HCT116 (cell line): ENCODE measurements at regions not wholly inside any gene's neighbourhood (a gene's known extent, or its start where the extent isn't known, plus 50 kb on each side); places are given as distances from the start of the nearest gene placed in this dataset.

Source experiments
- ATAC-seq: fragments of 200-7000 bp; cut with Tn5 transposase; 2 replicates; pipeline ENCODE4 v1.9.1; 2020; ENCODE audit warnings: mild to moderate bottlenecking, moderate library complexity
- BruUV-seq: library from RNA; stranded (reverse); fragments of 400-500 nt; replicated peaks from 2 replicates; lab custom pipeline; 2021; lab: Mats Ljungman, UMichigan
- CTCF ChIA-PET: fragments of 300-600 bp; sonication (Branson Sonifier 250); formaldehyde crosslinking; loops from one replicate; lab custom pipeline; 2021; ENCODE audit warnings: antibody characterized with exemption; lab: Charles Lee
- POLR2A ChIA-PET: fragments of 300-600, 350-600 bp; sonication (Branson Sonifier 250); formaldehyde crosslinking; loops from one replicate; lab custom pipeline; 2021; ENCODE audit warnings: antibody characterized with exemption; lab: Charles Lee
- RAD21 ChIA-PET, 2 experiments: fragments of 300-600 bp; sonication (Branson Sonifier 250); formaldehyde crosslinking; loops; one replicate each; lab custom pipeline; 2023; ENCODE audit warnings: low total read pairs in 2 of 2; ENCODE audit not compliant: uncharacterized antibody in 2 of 2, unreplicated experiment in 2 of 2, low non-redundant PET in 1 of 2; lab: Charles Lee
- DNase-seq: peaks from one replicate; pipeline ENCODE4 v3.0.0-alpha.2; 2010; ENCODE audit warnings: low read depth, low spot score
- H2AFZ ChIP-seq: fragments of 200-600 bp; shearing (Covaris generic), sonication (generic); 2 replicates; pipeline ENCODE4 v1.6.1; 2017; ENCODE audit warnings: low read depth, mixed run types, mixed read lengths, antibody characterized with exemption, low read length; ENCODE audit not compliant: poor library complexity, severe bottlenecking
- H3K27ac ChIP-seq: 2 replicates; pipeline ENCODE4 v1.5.1; 2012; ENCODE audit warnings: low read depth, low read length
- H3K27me3 ChIP-seq: fragments of 200-600 bp; sonication (generic); 2 replicates; pipeline ENCODE4 v1.6.1; 2016; ENCODE audit warnings: mixed run types, low read length, mixed read lengths; ENCODE audit not compliant: insufficient read depth
- H3K36me3 ChIP-seq, 2 experiments: fragments of 200-500 bp in 1 of 2; fragments of 200-600 bp in 1 of 2; sonication (Bioruptor generic) in 1 of 2; sonication (generic) in 1 of 2; 2 replicates each; pipeline versions ENCODE4 v1.5.1 to v1.6.1; 2014 to 2016; ENCODE audit warnings: low read length in 2 of 2, inconsistent platforms in 1 of 2, mixed read lengths in 1 of 2, mixed run types in 1 of 2; ENCODE audit not compliant: insufficient read depth in 2 of 2, control insufficient read depth in 1 of 2
- H3K4me1 ChIP-seq, 2 experiments: fragments of 200-600 bp in 1 of 2; sonication (generic) in 1 of 2; 2 replicates each; pipeline versions ENCODE4 v1.5.1 to v1.6.1; 2012 to 2017; ENCODE audit warnings: low read length in 2 of 2, inconsistent platforms in 1 of 2, mild to moderate bottlenecking in 1 of 2, mixed read lengths in 1 of 2, mixed run types in 1 of 2, moderate library complexity in 1 of 2; ENCODE audit not compliant: insufficient read depth in 2 of 2, control insufficient read depth in 1 of 2
- H3K4me2 ChIP-seq: fragments of 200-600 bp; sonication (generic); 2 replicates; pipeline ENCODE4 v1.6.1; 2017; ENCODE audit warnings: mixed run types, low read length, mixed read lengths
- H3K4me3 ChIP-seq, 2 experiments: fragments of 200-600 bp in 1 of 2; sonication (generic) in 1 of 2; replicated peaks in 1 of 2; 2 replicates each; pipeline ENCODE4 v1.5.1; 2011 to 2016; ENCODE audit warnings: low read length in 2 of 2, control low read depth in 1 of 2, low read depth in 1 of 2, mild to moderate bottlenecking in 1 of 2, mixed read lengths in 1 of 2, mixed run types in 1 of 2
- H3K79me2 ChIP-seq: fragments of 200-600 bp; sonication (generic); 2 replicates; pipeline ENCODE4 v1.6.1; 2017; ENCODE audit warnings: mild to moderate bottlenecking, mixed run types, low read length, moderate library complexity, mixed read lengths; ENCODE audit not compliant: insufficient read depth
- H3K9ac ChIP-seq: fragments of 200-600 bp; sonication (generic); 2 replicates; pipeline ENCODE4 v1.6.1; 2016; ENCODE audit warnings: low read length, mixed read lengths
- H3K9me2 ChIP-seq: fragments of 200-600 bp; sonication (generic), shearing (Covaris generic); 2 replicates; pipeline ENCODE4 v1.6.1; 2017; ENCODE audit warnings: mixed run types, mild to moderate bottlenecking, moderate library complexity; ENCODE audit not compliant: insufficient read depth
- H3K9me3 ChIP-seq, 2 experiments: fragments of 200-500 bp in 1 of 2; fragments of 200-600 bp in 1 of 2; sonication (Bioruptor generic) in 1 of 2; sonication (generic) in 1 of 2; 2 replicates each; pipeline ENCODE4 v1.6.1; 2014 to 2017; ENCODE audit warnings: low read length in 2 of 2, mixed read lengths in 2 of 2, inconsistent platforms in 1 of 2, low read depth in 1 of 2, mild to moderate bottlenecking in 1 of 2, mixed run types in 1 of 2, moderate library complexity in 1 of 2; ENCODE audit not compliant: control insufficient read depth in 1 of 2, insufficient read depth in 1 of 2
- H4K20me1 ChIP-seq: fragments of 200-600 bp; sonication (generic), shearing (Covaris generic); 2 replicates; pipeline ENCODE4 v1.6.1; 2017; ENCODE audit warnings: mixed run types, mild to moderate bottlenecking, moderate library complexity; ENCODE audit not compliant: insufficient read depth
- ATF3 ChIP-seq: IDR thresholded peaks from 2 replicates; pipeline ENCODE4 v1.6.1; 2012
- CBX3 ChIP-seq: IDR thresholded peaks from 2 replicates; pipeline ENCODE4 v1.6.1; 2012; ENCODE audit warnings: low read depth
- CEBPB ChIP-seq: IDR thresholded peaks from 2 replicates; pipeline ENCODE4 v1.6.1; 2012; ENCODE audit warnings: low read depth
- EGR1 ChIP-seq: IDR thresholded peaks from 2 replicates; pipeline ENCODE4 v1.6.1; 2012; ENCODE audit warnings: low read depth
- ELF1 ChIP-seq: IDR thresholded peaks from 2 replicates; pipeline ENCODE4 v1.6.1; 2012; ENCODE audit warnings: low read depth, borderline replicate concordance
- EZH2phosphoT487 ChIP-seq: fragments of 200-600 bp; IDR thresholded peaks from 2 replicates; pipeline ENCODE4 v1.6.1; 2018; ENCODE audit warnings: antibody characterized with exemption, borderline replicate concordance
- JUND ChIP-seq: IDR thresholded peaks from 2 replicates; pipeline ENCODE4 v1.6.1; 2012
- POLR2A ChIP-seq: IDR thresholded peaks from 2 replicates; pipeline ENCODE4 v1.7.0; 2011; ENCODE audit warnings: borderline replicate concordance; ENCODE audit not compliant: insufficient read depth, insufficient read length; ENCODE audit errors: extremely low read depth
- REST ChIP-seq: IDR thresholded peaks from 2 replicates; pipeline ENCODE4 v1.6.1; 2012; ENCODE audit warnings: low read depth
- SP1 ChIP-seq: IDR thresholded peaks from 2 replicates; pipeline ENCODE4 v1.6.1; 2012; ENCODE audit warnings: low read depth
- ZFX ChIP-seq: fragments of 450-650 bp; IDR thresholded peaks from 2 replicates; pipeline ENCODE4 v1.6.1; 2017
- ZNF274 ChIP-seq: fragments of 200-500 bp; sonication (Bioruptor generic); IDR thresholded peaks from 2 replicates; pipeline ENCODE4 v1.6.1; 2014; ENCODE audit warnings: mild to moderate bottlenecking, low read depth, low read length, inconsistent platforms
- intact Hi-C: fragments of 100-400 bp; cut with micrococcal nuclease; formaldehyde crosslinking; loops from 2 replicates; pipeline ENCODE4 v1.10.0; 2022

- POLR2A ChIA-PET, result no interaction called here
- no peaks in the 10 kb centered on the region for H3K36me3 ChIP-seq
Observed at GRCh38 chrX:43405191-43405590, 250.9 kb upstream of the MAOA start.

More at GRCh38 chrX:43405191-43405590, 250.9 kb upstream of the MAOA start:
- H3K4me3 ChIP-seq, result no peak overlapping the region
- DNase-seq (no peak), ATAC-seq (no peak)
- H3K9me2 ChIP-seq, result no peaks in the 10 kb centered on the region
- BruUV-seq, result no TSS peak
- H3K9me3 ChIP-seq, result no peaks in the 10 kb centered on the region
- no peak overlapping the region for H3K4me2 ChIP-seq
- no peak overlapping the region for H3K9ac ChIP-seq
- no peak overlapping the region for H2AFZ ChIP-seq
- H3K27me3 ChIP-seq, result no peaks in the 10 kb centered on the region
- H3K27ac ChIP-seq, result no peak overlapping the region
- no peaks in the 10 kb centered on the region for H3K79me2 ChIP-seq
- no peaks in the 10 kb centered on the region for H3K4me1 ChIP-seq
- CTCF ChIA-PET, result no interaction called here
- intact Hi-C loops, result no loop called here
- RAD21 ChIA-PET, result no interaction called here
- H4K20me1 ChIP-seq, result no peaks in the 10 kb centered on the region
- TF ChIP-seq ZFX, result no peak
- no peak for TF ChIP-seq CEBPB
- TF ChIP-seq JUND, result no peak
- TF ChIP-seq EZH2phosphoT487, result no peak
- no peak for TF ChIP-seq ZNF274
- no peak for TF ChIP-seq SP1
- TF ChIP-seq CBX3, result no peak
- no peak for TF ChIP-seq POLR2A
- no peak for TF ChIP-seq EGR1
- TF ChIP-seq ATF3, result no peak
- TF ChIP-seq REST, result no peak
- TF ChIP-seq ELF1, result no peak
